ENCODE measurements at regions not wholly inside any gene's neighbourhood (a gene's known extent, or its start where the extent isn't known, plus 50 kb on each side); places are given as distances from the start of the nearest gene placed in this dataset.

DNA sequence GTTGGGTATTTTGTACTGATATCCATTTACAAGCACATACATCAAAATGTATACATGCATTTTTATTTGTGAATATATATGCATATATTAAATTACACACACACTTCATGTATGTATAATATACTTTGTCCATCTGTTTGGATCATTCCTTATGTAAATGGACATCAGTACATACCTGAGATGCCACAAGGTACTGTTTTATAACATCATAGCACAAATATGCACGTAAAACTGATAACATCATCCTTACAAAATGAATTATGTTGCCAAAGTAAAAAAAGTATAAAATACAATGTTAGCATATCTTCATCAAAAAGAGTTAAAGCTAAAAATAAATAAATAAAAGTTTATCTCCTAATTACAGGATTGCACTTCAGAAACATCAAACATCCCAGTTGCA lies 634.8 kb upstream of the UBE2E2 start:
- TF ChIP-seq POLR2A (IDR thresholded peaks at IDR 0.05; ENCODE audit: low read length): no peak
- TF ChIP-seq GATA1 (IDR thresholded peaks at IDR 0.05; ENCODE audit: low read depth, low read length): no peak
- DNase-seq: no peak

DNA sequence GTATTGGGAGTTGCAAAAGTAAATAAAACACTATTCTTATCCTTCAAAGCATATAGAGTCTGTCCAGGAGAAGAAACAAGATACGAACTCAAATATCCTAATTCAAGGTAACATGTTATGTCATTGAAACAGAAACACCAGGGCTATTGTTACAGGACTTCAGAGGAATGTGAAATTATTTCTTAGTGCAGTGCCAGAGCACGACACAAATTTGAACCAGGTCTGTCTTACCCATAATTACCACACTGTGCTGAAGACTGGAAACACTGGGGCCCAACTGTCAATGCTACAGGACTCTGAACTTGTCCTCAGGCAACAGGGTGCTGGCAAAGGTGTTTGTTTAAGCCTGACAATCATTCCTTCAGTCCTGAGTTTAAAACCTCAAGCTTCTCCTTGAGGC lies 633.6 kb upstream of the UBE2E2 start:
- TF ChIP-seq GATA1 (IDR thresholded peaks at IDR 0.05; ENCODE audit: low read depth, low read length) (no peak), POLR2A (IDR thresholded peaks at IDR 0.05; ENCODE audit: low read length) (no peak)

DNA sequence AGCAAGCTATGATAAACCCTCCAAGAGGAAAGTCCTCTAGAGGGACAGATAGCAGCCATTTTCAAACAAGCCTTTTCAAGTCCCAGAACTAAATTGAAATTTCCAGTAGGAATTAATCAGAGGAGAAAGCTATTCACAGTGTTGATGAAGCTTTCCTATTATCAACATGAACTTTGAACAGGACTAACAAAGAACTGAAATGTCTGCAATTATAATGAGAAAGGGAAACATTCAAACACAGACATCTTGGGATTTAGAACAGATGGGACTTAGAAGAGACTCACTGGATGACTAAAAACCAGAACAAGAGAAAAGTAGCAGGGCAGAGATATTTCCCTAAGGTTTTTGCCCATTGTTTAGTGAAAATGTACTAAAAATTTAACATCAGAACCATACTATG lies 622.1 kb upstream of the UBE2E2 start:
- no peak for TF ChIP-seq POLR2A (IDR thresholded peaks at IDR 0.05; ENCODE audit: low read length)
- TF ChIP-seq GATA1 (IDR thresholded peaks at IDR 0.05; ENCODE audit: low read depth, low read length): no peak
- DNase-seq: no peak

More for the DNA sequence above, 633.6 kb upstream of the UBE2E2 start:
- DNase-seq: no peak

DNA sequence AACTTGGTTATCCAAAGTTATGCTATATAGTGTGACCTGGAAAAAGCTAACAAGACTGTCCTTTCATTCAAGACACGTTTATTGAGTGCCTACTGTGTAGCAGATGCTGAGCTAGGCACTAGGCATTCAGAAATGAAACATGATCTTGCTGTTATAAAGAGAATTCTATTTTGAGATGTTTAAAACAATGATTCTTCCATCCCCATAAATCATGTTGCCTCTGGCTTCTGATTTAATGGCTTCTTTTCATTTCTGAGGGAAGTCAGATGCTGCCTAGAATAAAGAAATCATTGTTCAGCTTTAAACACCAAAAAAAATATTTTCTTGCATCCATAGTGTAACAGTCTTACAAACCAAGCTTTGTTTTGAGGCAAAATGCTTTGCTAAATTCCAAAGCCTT lies 620.9 kb upstream of the UBE2E2 start:
- DNase-seq: no peak
- TF ChIP-seq GATA1 (IDR thresholded peaks at IDR 0.05; ENCODE audit: low read depth, low read length): no peak
- no peak for TF ChIP-seq POLR2A (IDR thresholded peaks at IDR 0.05; ENCODE audit: low read length)

DNA sequence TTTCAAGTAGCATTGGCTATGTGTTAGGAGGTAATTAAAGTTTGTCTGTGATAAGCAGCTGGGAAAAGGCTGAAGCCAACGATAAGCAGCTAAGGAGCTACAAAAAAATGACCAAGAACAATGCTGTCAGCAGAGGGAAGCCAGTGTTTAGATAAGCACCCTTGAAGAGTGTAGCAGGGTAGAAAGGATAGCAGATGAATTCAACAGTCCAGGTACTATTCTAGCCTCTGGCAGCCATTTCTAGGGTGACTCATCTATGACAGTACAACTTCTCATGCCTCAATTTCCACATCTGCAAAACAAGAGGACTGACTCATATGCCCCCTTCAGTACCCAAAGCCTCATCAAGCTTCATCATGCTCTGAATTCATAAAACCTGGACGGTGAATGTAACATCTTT lies 617.6 kb upstream of the UBE2E2 start:
- DNase-seq: peak; percentile 67 to 88
- TF ChIP-seq POLR2A (IDR thresholded peaks at IDR 0.05; ENCODE audit: low read length) (peak; percentile 32), GATA1 (IDR thresholded peaks at IDR 0.05; ENCODE audit: low read depth, low read length) (no peak)

DNA sequence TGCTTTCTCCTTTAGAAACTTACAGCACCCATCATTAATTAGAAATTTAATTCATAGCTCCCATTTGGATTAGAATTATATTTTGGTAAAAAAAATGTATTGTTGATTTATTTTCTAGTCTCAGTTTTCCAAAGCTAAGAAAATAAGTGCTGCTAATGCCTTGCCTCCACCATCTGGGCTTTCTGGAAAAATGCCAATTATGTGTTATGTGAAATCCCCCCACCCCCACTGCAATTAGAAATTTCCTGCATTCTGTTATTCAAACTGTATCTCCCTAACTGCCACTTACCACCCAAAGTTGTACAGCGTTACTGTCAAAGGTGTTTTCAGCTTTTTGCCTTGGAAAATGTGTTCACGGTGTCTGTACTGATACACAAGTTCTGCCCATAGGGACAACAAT lies 617.2 kb upstream of the UBE2E2 start:
- peak; percentile 24 to 27 for DNase-seq
- TF ChIP-seq POLR2A (IDR thresholded peaks at IDR 0.05; ENCODE audit: low read length) (no peak), GATA1 (IDR thresholded peaks at IDR 0.05; ENCODE audit: low read depth, low read length) (no peak)

DNA sequence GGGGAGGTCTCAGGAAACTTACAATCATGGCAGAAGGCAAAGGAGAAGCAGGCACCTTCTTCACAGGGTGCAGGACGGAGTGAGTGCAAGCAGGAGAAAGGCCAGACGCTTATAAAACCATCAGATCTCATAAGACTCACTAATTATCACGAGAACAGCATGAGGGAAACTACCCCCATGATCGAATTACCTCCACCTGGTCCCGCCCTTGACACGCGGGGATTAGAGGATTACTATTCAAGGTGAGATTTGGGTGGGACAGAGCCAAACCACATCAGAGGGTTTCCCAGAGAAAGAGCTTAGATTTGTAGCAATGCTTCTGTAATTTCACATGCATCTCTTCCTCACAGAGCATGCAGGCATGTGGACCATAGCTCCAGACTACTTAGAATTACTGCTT lies 615.7 kb upstream of the UBE2E2 start:
- no peak for DNase-seq
- TF ChIP-seq GATA1 (IDR thresholded peaks at IDR 0.05; ENCODE audit: low read depth, low read length) (no peak), POLR2A (IDR thresholded peaks at IDR 0.05; ENCODE audit: low read length) (no peak)

DNA sequence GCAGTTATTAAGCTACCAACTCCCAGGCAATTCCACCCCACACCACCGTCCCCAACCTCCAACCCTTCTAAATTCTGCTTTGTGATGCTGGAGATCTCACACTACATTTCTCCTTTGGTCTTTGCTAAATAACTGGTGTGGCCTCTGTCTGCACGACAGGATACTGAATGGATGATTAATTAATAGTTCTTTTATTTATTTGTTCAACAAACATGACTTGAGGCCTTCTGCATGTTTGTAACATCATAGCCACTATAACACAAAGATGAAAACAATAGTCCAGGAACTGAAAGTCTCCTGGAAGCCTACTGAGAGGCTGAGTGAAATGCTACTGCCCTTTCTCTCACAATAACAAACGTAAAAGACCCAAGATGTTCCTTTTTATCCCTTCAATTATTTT lies 609.5 kb upstream of the UBE2E2 start:
- TF ChIP-seq GATA1 (IDR thresholded peaks at IDR 0.05; ENCODE audit: low read depth, low read length) (no peak), POLR2A (IDR thresholded peaks at IDR 0.05; ENCODE audit: low read length) (no peak)

DNA sequence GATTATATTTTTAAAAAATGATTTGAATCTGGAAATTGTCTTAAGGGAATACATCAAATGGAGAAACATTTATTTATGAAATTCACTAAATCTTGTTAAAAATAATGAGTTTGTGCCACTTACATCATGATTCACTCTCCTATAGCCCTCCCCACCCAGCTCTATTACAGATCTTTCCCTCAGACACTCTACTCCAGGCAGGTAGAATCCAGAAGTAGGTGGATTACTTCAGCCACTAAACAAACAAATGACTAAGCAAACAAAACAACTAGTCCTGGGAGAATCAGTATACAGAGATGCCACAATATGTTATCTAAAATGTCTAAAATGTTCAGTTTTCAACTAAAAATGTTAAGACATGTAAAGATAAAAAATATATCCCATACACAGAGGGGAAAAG lies 608.1 kb upstream of the UBE2E2 start:
- no peak for DNase-seq
- TF ChIP-seq POLR2A (IDR thresholded peaks at IDR 0.05; ENCODE audit: low read length) (no peak), GATA1 (IDR thresholded peaks at IDR 0.05; ENCODE audit: low read depth, low read length) (no peak)

More for the DNA sequence above, 609.5 kb upstream of the UBE2E2 start:
- DNase-seq: no peak

DNA sequence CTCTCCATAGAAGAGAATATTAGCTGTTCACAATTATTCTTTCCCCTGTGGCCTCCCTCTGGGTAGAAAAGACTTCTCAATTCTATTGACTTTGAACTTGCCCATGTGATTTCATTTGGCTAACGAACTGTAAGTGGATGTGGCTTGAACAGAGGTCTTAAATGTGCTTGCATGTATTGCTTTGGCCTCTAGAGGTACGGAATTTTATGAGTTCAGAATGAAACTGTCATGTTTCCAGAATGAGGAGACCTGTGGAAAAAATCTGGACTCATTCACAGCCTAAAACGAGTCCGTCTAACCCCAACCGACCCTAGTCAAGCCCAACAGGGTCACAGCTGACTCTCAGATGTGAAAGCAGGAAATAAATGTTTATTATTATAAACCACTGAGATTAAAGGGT lies 596.7 kb upstream of the UBE2E2 start:
- TF ChIP-seq GATA1 (IDR thresholded peaks at IDR 0.05; ENCODE audit: low read depth, low read length) (no peak), POLR2A (IDR thresholded peaks at IDR 0.05; ENCODE audit: low read length) (no peak)
- DNase-seq: no peak

DNA sequence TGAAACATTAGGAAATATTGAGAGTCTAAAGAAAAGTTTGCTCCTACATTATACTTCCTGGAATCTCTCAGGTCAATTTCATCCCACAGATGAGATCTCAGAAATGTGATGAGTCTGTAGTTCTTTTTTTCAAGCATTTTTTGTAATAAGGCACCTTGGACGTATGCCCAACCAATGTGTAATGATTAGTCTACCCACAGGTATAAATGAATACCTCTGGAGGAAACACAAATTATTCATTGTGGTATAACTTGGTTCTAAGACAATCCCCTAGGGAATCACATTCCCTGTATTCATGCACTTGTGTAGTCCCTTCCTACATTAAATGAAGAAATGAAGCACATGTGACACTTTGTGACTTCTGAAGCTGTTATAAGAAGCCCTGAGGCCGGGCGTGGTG lies 596.2 kb upstream of the UBE2E2 start:
- DNase-seq: no peak
- TF ChIP-seq GATA1 (IDR thresholded peaks at IDR 0.05; ENCODE audit: low read depth, low read length) (no peak), POLR2A (IDR thresholded peaks at IDR 0.05; ENCODE audit: low read length) (no peak)

DNA sequence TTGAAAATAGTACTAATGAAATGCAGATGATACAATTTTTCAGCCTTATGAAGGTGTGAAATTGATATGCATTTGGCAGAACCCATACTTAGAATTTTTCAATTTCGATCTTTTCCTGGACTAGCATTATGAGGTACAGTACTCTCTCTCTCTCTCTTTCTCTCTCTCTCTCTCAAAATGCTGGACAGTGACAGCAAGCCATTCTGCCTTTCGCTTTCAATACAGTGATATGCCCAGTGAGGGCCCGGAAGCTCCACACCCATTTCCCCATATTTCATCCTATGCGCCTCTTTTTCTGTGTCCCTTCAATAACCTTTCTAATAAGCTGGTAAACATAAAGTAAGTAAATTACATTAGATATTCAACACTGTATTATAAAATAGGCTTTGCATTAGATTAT lies 595.0 kb upstream of the UBE2E2 start:
- TF ChIP-seq GATA1 (IDR thresholded peaks at IDR 0.05; ENCODE audit: low read depth, low read length): no peak
- no peak for TF ChIP-seq POLR2A (IDR thresholded peaks at IDR 0.05; ENCODE audit: low read length)
- no peak for DNase-seq

DNA sequence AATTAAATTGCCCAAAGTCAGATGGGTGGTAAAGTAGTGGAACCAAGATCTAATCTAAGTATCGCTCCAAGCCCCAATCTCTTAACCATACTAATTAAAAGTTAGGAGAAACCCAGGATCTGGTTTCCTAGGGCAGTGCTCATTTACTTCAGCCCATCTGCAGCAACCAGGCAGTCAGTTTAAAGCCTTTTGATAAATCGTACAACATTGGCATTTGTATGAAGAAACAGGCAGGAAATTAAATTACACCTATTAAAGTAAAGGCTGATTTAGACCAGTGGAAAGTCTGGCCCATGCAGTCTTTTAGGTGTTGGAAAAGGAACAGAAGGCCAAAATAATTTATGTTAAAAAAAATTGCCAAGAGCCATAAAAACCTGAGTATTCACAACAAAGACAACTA lies 594.4 kb upstream of the UBE2E2 start:
- no peak for DNase-seq
- no peak for TF ChIP-seq POLR2A (IDR thresholded peaks at IDR 0.05; ENCODE audit: low read length)
- no peak for TF ChIP-seq GATA1 (IDR thresholded peaks at IDR 0.05; ENCODE audit: low read depth, low read length)

DNA sequence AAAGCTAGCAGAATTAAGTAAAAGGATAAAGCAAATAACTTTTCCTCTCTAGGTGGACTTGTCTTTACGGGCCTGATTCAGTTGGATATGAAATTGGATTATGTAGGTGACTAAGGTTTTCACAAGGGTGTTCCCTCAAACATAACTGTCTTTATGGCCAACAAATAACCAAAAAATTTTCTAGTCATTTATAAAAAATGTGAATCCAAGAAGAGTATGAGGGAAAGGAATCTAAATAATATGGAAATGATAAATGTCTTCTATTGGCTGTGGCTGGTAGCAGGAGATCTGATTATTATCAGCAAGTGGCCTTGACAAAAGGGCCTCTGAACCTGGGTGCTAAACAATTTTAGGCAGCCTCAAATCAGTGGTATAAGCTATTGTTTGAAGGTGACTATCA lies 594.0 kb upstream of the UBE2E2 start:
- no peak for TF ChIP-seq GATA1 (IDR thresholded peaks at IDR 0.05; ENCODE audit: low read depth, low read length)
- no peak for TF ChIP-seq POLR2A (IDR thresholded peaks at IDR 0.05; ENCODE audit: low read length)
- DNase-seq: no peak

DNA sequence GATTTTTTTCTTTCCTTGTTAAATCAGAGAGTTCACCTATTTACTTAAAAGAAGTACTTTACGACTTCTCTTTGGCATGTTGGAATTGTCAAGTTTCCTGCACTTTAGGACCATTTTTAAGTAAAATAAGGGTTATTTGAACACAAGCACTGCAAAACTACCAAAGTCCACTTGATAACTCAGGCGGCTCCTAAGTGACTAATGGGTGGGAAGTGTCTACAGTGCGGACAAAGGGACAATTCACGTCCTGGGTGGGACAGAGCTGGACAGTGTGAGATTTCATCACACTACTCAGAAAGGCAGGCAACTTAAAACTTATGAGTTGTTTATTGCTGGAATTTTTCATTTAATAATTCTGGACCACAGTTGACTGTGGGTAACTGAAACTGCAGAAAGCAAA lies 590.2 kb upstream of the UBE2E2 start:
- no peak for TF ChIP-seq POLR2A (IDR thresholded peaks at IDR 0.05; ENCODE audit: low read length)
- no peak for TF ChIP-seq GATA1 (IDR thresholded peaks at IDR 0.05; ENCODE audit: low read depth, low read length)
- no peak for DNase-seq

DNA sequence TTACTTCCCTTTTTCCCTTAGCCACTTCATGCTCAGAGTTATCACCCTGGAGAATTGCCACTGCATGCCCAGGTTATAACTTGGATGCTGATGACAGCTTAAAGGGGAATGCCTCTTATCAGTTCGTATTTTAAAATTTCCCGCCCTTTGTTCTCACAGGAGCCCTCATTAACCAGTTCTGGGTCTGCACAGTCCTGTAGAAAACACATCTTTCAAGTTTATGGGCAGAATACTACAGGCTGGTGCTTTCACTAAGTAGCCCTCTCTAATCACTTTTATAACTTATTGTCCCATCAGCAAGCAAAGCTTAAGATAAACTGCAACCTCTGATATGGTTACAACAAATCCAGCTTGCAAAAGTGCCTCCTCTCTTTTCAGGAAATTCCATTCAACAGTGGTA lies 587.3 kb upstream of the UBE2E2 start:
- no peak for DNase-seq
- TF ChIP-seq POLR2A (IDR thresholded peaks at IDR 0.05; ENCODE audit: low read length): no peak
- no peak for TF ChIP-seq GATA1 (IDR thresholded peaks at IDR 0.05; ENCODE audit: low read depth, low read length)

Measured in erythroblast (primary cell).